Naive thymus-derived CD8-positive, alpha-beta T cell (primary cell): ENCODE measurements at regions not wholly inside any gene's neighbourhood (a gene's known extent, or its start where the extent isn't known, plus 50 kb on each side); places are given as distances from the start of the nearest gene placed in this dataset.

Source experiments
- ATAC-seq, 2 donors: fragments of 150-1000 bp; cut with Tn5 transposase in 1 of 2; sonication (Bioruptor Pico), chemical (Tn5 transposase) in 1 of 2; 1 replicate in 1 of 2; 2 replicates in 1 of 2; pipeline ENCODE4 v1.10.0; 2021; ENCODE audit warnings: mild to moderate bottlenecking in 2 of 2, moderate library complexity in 2 of 2
- POLR2A ChIA-PET: fragments of 350-600 bp; sonication (Branson Sonifier 250); formaldehyde crosslinking; loops from one replicate; lab custom pipeline; 2021; ENCODE audit warnings: antibody characterized with exemption; lab: Charles Lee
- DNase-seq, 10 donors: peaks; one replicate each; pipeline versions ENCODE4 v3.0.0 to v3.0.0-alpha.2; 2020 to 2022
- H3K27ac Mint-ChIP-seq, 10 donors: one replicate each; pipeline ENCODE4 v1.8.0; 2020 to 2022; ENCODE audit warnings: mild to moderate bottlenecking in 10 of 10, mixed read lengths in 10 of 10, moderate library complexity in 4 of 10, inconsistent platforms in 1 of 10
- H3K27me3 Mint-ChIP-seq, 5 donors: one replicate each; pipeline ENCODE4 v1.8.0; 2021 to 2022; ENCODE audit warnings: mixed read lengths in 5 of 5
- H3K36me3 Mint-ChIP-seq, 3 donors: one replicate each; pipeline ENCODE4 v1.8.0; 2020 to 2022; ENCODE audit warnings: mixed read lengths in 3 of 3, mild to moderate bottlenecking in 2 of 3, inconsistent platforms in 1 of 3
- H3K4me1 Mint-ChIP-seq, 4 donors: one replicate each; pipeline ENCODE4 v1.8.0; 2021 to 2022; ENCODE audit warnings: mixed read lengths in 4 of 4
- H3K4me3 Mint-ChIP-seq, 10 donors: one replicate each; pipeline ENCODE4 v1.8.0; 2020 to 2022; ENCODE audit warnings: mild to moderate bottlenecking in 10 of 10, mixed read lengths in 10 of 10, moderate library complexity in 6 of 10, inconsistent platforms in 1 of 10
- H3K9me3 Mint-ChIP-seq, 9 donors: one replicate each; pipeline ENCODE4 v1.8.0; 2020 to 2022; ENCODE audit warnings: mixed read lengths in 9 of 9, mild to moderate bottlenecking in 3 of 9, inconsistent platforms in 1 of 9, moderate library complexity in 1 of 9

DNA sequence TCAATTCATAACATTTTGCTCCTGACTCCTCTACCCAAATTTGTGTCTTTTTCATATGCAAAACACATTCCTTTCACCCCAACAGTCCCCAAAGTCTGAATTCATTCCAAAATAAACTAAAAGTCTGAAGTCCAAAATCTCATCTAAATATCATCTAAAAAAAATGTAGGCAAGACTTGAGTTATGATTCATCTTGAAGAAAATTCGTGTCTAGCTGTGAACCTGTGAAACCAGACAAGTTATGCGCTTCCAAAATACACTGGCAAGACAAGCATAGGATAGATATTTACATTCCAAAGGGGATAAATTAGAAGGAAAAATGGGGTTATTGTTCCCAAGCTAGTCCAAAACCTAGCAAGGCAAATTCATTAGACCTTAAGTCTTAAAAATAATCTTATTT, 1302.0 kb upstream of the GBE1 start:
- Mint-ChIP-seq H3K36me3 (no peaks in the 10 kb centered on the region), H3K9me3 (peaks cover 10 to 39% (median 15%) of the 10 kb centered on the region in 9 donors), H3K4me3 (no peak overlapping the region), H3K27ac (no peak overlapping the region), H3K27me3 (no peaks in the 10 kb centered on the region), H3K4me1 (no peaks in the 10 kb centered on the region)
- DNase-seq (no peak), ATAC-seq (no peak)
- POLR2A ChIA-PET, result no interaction called here

DNA sequence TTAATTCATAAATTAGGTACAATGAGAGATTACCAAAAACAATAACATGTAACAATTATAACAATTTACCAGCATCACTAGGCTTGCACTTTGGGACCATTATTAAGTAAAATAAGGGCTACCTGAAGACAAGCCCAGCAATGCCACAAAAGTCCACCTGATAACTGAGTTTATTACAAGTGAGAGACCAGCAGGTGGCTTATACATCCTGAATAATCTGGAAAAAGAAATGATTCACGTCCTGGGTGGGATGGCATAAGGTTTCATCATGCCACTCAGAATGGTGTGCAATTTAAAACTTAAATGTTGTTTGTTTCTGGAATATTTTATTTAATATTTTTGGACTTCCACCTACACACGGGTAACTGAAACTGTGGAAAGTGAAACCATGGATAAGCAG, 1287.1 kb upstream of the GBE1 start:
- POLR2A ChIA-PET, result no interaction called here
- ATAC-seq, result no peak
- DNase-seq, result no peak
- no peaks in the 10 kb centered on the region for H3K27me3 Mint-ChIP-seq
- H3K4me3 Mint-ChIP-seq, result no peak overlapping the region
- peaks cover 0 to 10% (median 0%) of the 10 kb centered on the region in 9 donors for H3K9me3 Mint-ChIP-seq
- no peaks in the 10 kb centered on the region for H3K4me1 Mint-ChIP-seq
- no peak overlapping the region for H3K27ac Mint-ChIP-seq
- no peaks in the 10 kb centered on the region for H3K36me3 Mint-ChIP-seq

DNA sequence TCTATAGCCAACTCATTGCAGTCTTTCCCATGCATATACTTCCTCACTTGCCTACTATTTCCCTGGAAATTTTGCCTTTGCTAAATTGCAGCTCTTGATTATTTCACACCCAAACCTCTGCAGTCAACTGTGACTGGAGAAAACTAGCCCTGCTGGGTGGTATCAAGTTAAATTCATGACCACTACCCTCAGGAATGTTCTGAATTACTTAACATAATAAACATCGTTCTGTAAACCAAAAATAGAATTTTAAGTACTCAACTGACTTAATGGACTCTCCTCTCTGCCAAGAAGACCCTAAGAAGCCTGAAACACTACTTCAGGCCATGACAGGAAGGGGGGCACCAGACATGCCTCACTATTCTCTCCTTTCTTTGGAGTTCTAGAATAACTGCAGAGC, 1278.0 kb upstream of the GBE1 start:
- Mint-ChIP-seq H3K9me3 (peaks cover 0 to 10% (median 3%) of the 10 kb centered on the region in 9 donors), H3K36me3 (no peaks in the 10 kb centered on the region), H3K27me3 (no peaks in the 10 kb centered on the region), H3K4me3 (no peak overlapping the region), H3K4me1 (no peaks in the 10 kb centered on the region), H3K27ac (no peak overlapping the region)
- POLR2A ChIA-PET, result no interaction called here
- ATAC-seq (no peak), DNase-seq (no peak)

DNA sequence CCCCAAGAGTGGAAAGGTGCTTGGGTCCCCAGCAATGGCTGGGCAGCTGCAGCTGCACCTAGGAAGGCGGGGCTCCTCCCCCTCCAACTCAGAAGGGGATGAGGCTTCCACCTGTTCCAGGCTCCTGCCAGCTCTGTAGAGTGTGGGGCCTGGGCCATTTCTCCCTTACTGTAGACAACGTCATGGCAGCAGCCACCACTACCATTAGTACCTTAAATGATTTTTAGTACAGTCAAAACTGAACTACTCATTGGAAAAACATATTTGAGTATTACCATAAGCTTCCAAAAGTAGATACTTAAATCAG, 1274.2 kb upstream of the GBE1 start:
- POLR2A ChIA-PET, result no interaction called here
- no peaks in the 10 kb centered on the region for H3K36me3 Mint-ChIP-seq
- H3K9me3 Mint-ChIP-seq, result peaks cover 0 to 11% (median 3%) of the 10 kb centered on the region in 9 donors
- DNase-seq (no peak), ATAC-seq (no peak)
- H3K27me3 Mint-ChIP-seq, result no peaks in the 10 kb centered on the region
- H3K4me3 Mint-ChIP-seq, result no peak overlapping the region
- H3K4me1 Mint-ChIP-seq, result no peaks in the 10 kb centered on the region
- H3K27ac Mint-ChIP-seq, result no peak overlapping the region

DNA sequence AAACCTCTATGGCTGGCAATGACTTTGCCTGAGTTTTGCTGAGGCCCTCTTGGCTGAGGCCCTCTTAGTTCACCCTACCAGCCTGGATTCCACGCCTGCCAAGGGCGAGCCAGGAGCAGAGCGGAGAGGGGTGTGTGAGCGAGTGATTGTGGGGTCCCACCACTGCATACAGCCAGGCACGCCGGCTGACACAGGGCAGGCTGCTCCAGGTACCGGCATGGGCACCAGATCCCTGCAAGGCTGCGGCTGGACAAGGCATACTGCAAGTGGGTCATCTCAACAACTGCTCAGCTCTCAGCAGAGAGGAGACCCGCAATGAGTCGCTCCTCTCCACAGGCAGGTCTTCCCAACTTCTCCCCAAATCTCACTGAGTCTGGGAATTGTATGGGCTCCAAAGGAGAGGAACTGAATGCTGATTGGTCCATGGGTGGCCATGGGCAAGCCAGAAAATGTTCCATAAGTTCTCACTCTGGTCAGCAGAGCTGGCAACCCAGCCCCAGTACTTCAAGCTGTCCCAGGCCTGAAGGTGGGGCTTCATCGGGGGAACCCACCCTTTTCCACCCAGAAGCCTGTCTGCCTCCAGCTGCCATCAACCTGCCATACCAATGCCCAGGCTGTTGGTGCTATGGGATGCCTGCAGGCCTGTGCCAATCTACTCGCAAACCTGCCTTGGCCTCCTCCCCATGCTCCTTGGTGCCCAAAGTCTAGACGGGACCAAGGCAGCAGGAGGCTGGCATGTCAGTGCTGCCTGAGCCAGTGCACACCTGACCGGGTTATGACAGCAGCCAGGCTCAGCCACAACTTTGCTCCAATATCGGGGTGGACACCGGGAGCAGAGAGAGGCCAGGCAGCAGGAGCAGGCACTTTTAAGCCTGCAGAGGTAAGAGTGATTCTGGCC, 1273.6 kb upstream of the GBE1 start:
- Mint-ChIP-seq H3K4me1 (no peaks in the 10 kb centered on the region), H3K4me3 (no peak overlapping the region), H3K36me3 (no peaks in the 10 kb centered on the region), H3K27me3 (no peaks in the 10 kb centered on the region), H3K27ac (no peak overlapping the region), H3K9me3 (peaks cover 0 to 9% (median 3%) of the 10 kb centered on the region in 9 donors)
- no peak for DNase-seq
- POLR2A ChIA-PET, result no interaction called here
- ATAC-seq, result no peak

DNA sequence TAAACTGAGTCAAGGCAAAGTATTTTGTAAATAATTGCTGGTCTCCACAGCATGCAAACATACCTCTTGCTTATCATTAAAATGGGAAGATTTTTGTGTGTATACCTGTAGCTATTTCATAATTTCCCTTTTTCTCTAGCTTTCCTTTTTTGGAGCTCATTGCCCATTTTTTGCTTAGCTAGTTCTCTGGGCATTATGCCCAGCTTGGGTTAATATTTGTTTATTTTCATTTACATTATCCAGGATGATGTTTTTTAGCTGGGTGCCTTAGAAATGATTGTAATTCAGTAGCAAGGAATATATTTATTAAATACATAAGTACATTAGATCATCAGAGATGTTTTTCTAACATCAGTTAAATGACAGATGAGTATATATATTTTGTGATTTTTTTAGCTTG, 1271.7 kb upstream of the GBE1 start:
- H3K4me1 Mint-ChIP-seq, result no peaks in the 10 kb centered on the region
- H3K4me3 Mint-ChIP-seq, result no peak overlapping the region
- no peaks in the 10 kb centered on the region for H3K36me3 Mint-ChIP-seq
- no peaks in the 10 kb centered on the region for H3K27me3 Mint-ChIP-seq
- peaks cover 0 to 10% (median 4%) of the 10 kb centered on the region in 9 donors for H3K9me3 Mint-ChIP-seq
- ATAC-seq, result no peak
- POLR2A ChIA-PET, result no interaction called here
- DNase-seq, result no peak
- no peak overlapping the region for H3K27ac Mint-ChIP-seq

DNA sequence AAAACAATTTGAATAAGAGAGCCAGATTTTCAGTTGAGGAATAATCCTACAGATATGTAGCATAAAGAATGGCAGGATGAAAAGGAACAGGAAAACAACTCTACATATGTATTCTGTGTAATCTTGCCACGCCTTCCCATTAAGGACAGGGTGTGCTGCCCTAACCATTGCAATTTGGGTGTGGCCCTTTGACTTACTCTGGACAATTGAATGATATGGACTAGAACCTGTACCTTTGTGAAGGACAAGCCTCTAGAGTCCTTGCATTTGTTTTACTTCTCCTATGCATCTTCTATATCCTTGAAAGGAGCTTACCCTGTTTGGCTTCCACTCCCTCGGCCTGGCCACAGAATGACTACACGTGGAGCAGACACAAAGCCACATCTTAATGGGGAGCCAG, 1261.6 kb upstream of the GBE1 start:
- ATAC-seq (no peak), DNase-seq (no peak)
- POLR2A ChIA-PET, result no interaction called here
- no peaks in the 10 kb centered on the region for H3K36me3 Mint-ChIP-seq
- H3K27ac Mint-ChIP-seq, result no peak overlapping the region
- H3K27me3 Mint-ChIP-seq, result no peaks in the 10 kb centered on the region
- H3K4me1 Mint-ChIP-seq, result no peaks in the 10 kb centered on the region
- H3K9me3 Mint-ChIP-seq, result peaks cover 0 to 29% (median 6%) of the 10 kb centered on the region in 9 donors
- no peak overlapping the region for H3K4me3 Mint-ChIP-seq

DNA sequence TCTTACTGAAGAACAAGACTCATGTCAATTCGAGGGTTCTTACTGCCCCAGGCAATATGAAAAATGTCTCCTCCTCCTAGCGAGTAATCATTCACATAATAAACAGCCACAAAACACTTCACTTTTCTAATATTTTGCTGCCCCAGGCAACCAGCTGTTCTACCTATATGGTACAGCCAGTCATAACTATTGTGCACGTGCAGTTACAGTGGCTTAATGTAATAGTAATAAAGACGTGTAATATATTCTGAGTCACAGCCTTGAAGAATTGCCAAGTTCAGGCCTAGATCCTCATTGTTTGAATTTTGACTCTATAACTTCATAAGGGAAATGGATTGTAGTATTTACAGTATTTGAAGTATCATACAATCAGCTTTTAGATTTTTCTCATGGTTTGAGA, 1250.0 kb upstream of the GBE1 start:
- ATAC-seq (no peak), DNase-seq (no peak)
- Mint-ChIP-seq H3K27me3 (no peaks in the 10 kb centered on the region), H3K27ac (no peak overlapping the region), H3K9me3 (peaks cover 0 to 10% (median 2%) of the 10 kb centered on the region in 9 donors), H3K4me3 (no peak overlapping the region), H3K36me3 (no peaks in the 10 kb centered on the region), H3K4me1 (no peaks in the 10 kb centered on the region)
- POLR2A ChIA-PET, result no interaction called here

DNA sequence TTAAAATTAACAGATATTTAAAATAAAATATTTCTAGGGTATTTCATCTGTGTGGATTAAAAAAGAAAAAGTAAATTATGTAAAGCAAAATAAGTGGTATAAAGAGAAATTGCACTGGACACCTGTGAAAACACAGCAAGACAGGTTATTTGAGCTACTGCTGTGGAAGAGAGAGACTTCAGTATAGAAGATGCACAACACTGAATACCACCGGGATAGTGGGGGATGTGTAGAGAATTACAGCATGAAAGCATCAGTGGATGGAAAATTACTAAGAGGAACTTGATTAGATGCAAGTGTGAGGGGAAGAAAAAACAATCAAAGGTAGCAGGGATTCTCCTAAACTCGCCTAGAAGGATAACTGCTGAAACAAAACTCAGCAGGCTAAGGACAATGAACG, 1242.5 kb upstream of the GBE1 start:
- no peak overlapping the region for H3K27ac Mint-ChIP-seq
- H3K9me3 Mint-ChIP-seq, result peaks cover 0 to 10% (median 3%) of the 10 kb centered on the region in 9 donors
- no peak for ATAC-seq
- H3K4me3 Mint-ChIP-seq, result no peak overlapping the region
- DNase-seq, result no peak
- POLR2A ChIA-PET, result no interaction called here
- H3K4me1 Mint-ChIP-seq, result no peaks in the 10 kb centered on the region
- H3K27me3 Mint-ChIP-seq, result no peaks in the 10 kb centered on the region
- no peaks in the 10 kb centered on the region for H3K36me3 Mint-ChIP-seq

DNA sequence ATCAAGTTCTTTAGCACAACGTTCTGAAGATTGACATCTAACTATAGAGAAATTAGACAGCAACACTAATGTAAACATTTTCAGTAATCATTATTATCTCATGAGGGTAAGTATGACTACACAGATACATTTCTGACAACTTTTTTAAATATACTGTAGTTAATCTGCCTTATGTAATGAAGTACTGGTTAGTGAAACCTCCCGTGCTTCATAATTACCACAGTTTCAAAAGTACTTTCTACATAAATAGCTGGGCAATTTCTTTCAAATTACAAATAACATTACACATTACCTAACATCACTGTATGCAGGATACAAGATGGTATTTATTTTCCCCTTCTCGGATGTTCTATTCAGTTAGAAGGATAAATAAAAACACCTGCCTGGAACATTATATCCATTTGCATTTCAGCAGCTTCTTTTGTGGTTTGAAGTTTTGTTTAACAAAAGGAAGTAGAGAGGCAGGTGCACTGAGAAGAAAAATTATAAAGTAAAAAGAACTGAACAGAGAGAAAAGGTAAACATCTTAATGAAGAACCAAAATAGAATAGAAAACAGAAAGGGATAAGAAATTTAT, 1241.5 kb upstream of the GBE1 start:
- POLR2A ChIA-PET, result no interaction called here
- Mint-ChIP-seq H3K9me3 (peaks cover 0 to 11% (median 2%) of the 10 kb centered on the region in 9 donors), H3K27ac (no peak overlapping the region), H3K36me3 (no peaks in the 10 kb centered on the region), H3K4me3 (no peak overlapping the region), H3K4me1 (no peaks in the 10 kb centered on the region), H3K27me3 (no peaks in the 10 kb centered on the region)
- ATAC-seq, result no peak
- no peak for DNase-seq

DNA sequence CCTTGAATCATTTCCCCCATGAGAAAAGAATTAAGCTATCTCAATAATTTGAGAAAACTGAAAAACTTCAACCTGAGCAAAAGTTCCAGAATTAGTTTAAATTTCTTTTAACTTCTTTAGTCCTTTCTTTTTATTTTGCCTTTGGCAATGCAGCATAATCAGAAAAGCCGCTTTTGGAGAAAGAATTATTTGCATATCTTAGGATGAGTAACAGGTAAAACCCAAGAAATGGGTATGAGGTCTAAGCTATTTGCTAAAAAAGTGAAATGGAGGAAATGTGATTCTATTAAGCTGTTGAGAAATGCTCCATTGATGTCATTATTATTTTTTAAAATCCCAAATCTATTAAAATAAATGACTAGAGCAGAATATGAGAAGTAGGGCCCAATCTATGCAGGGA, 1238.3 kb upstream of the GBE1 start:
- no peak for DNase-seq
- Mint-ChIP-seq H3K27ac (no peak overlapping the region), H3K4me3 (no peak overlapping the region), H3K4me1 (no peaks in the 10 kb centered on the region), H3K27me3 (no peaks in the 10 kb centered on the region), H3K9me3 (peaks cover 0 to 35% (median 11%) of the 10 kb centered on the region in 9 donors), H3K36me3 (peaks cover 0 to 11% (median 0%) of the 10 kb centered on the region in 3 donors)
- no peak for ATAC-seq
- POLR2A ChIA-PET, result no interaction called here

DNA sequence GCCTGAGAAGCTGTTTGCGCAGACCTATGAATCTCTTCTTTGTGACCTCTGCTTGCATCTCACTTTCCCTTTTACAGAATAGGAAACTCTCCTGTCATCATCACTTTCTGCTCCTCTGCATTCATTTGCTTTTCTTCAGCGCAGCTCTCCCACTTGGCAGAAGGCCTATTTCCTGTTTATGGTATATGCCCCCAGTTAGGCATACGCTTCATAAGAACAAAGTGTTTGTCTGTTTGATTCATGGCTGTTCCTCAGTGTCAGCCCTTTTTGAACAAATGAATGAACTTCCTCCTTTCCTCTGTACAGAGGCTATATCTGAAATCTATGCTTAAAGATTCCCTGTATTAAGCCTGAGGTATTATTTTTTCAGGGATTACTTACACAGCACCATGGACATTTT, 1216.9 kb upstream of the GBE1 start:
- DNase-seq (no peak), ATAC-seq (no peak)
- H3K4me3 Mint-ChIP-seq, result no peak overlapping the region
- no peak overlapping the region for H3K27ac Mint-ChIP-seq
- no peaks in the 10 kb centered on the region for H3K27me3 Mint-ChIP-seq
- peaks cover 5 to 40% (median 16%) of the 10 kb centered on the region in 9 donors for H3K9me3 Mint-ChIP-seq
- H3K4me1 Mint-ChIP-seq, result no peaks in the 10 kb centered on the region
- H3K36me3 Mint-ChIP-seq, result no peaks in the 10 kb centered on the region
- POLR2A ChIA-PET, result no interaction called here

DNA sequence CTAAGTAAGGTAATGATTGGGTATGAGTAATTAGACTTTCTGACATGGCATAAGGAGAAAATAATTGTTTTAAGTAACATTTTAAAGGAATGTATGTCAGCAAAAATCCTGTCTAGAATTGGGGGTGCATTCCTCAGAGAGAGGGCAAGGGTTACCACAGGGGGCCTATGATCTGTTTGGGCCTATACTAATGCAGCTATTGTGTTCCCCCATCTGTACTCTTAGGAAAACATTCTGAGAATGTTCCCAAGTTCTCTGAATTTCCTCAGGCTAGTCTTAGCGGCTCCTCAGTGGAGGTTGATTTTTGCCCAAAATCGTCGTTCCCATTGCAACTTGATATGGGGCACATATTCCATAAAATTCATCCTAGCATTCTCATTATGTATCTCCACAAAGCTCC, 1216.4 kb upstream of the GBE1 start:
- Mint-ChIP-seq H3K27ac (no peak overlapping the region), H3K36me3 (no peaks in the 10 kb centered on the region), H3K27me3 (no peaks in the 10 kb centered on the region), H3K4me3 (no peak overlapping the region), H3K9me3 (peaks cover 3 to 42% (median 13%) of the 10 kb centered on the region in 9 donors), H3K4me1 (no peaks in the 10 kb centered on the region)
- DNase-seq, result no peak
- ATAC-seq, result no peak
- POLR2A ChIA-PET, result no interaction called here

DNA sequence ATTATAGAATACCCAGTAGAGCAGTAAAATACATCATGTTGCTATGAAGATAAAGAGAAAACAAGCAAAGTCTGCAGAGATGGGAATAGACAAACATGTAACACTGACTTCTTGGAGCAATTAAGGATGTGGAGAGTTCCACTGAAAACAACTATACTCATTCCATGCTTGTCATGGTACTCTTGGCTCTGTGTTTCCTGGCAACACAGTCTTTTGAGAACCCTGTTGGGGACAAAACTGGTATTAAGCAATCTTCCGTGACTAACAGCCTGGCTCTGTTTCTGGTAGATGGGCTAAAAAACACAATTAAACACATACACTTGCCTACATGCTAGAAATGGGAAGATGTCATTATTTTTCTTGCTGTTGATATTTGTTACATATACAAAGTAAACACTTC, 1212.3 kb upstream of the GBE1 start:
- Mint-ChIP-seq H3K4me3 (no peak overlapping the region), H3K4me1 (no peaks in the 10 kb centered on the region), H3K9me3 (peaks cover 0 to 37% (median 10%) of the 10 kb centered on the region in 9 donors), H3K36me3 (no peaks in the 10 kb centered on the region), H3K27me3 (no peaks in the 10 kb centered on the region), H3K27ac (no peak overlapping the region)
- POLR2A ChIA-PET, result no interaction called here
- ATAC-seq (no peak), DNase-seq (no peak)
